ENCODE measurements at regions not wholly inside any gene's neighbourhood (a gene's known extent, or its start where the extent isn't known, plus 50 kb on each side); places are given as distances from the start of the nearest gene placed in this dataset.

GRCh38 chr11:43574411-43574810 lies 106.1 kb upstream of the HSD17B12 start:
- TF ChIP-seq, protein P1, sequence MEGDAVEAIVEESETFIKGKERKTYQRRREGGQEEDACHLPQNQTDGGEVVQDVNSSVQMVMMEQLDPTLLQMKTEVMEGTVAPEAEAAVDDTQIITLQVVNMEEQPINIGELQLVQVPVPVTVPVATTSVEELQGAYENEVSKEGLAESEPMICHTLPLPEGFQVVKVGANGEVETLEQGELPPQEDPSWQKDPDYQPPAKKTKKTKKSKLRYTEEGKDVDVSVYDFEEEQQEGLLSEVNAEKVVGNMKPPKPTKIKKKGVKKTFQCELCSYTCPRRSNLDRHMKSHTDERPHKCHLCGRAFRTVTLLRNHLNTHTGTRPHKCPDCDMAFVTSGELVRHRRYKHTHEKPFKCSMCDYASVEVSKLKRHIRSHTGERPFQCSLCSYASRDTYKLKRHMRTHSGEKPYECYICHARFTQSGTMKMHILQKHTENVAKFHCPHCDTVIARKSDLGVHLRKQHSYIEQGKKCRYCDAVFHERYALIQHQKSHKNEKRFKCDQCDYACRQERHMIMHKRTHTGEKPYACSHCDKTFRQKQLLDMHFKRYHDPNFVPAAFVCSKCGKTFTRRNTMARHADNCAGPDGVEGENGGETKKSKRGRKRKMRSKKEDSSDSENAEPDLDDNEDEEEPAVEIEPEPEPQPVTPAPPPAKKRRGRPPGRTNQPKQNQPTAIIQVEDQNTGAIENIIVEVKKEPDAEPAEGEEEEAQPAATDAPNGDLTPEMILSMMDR (conservative IDR thresholded peaks at IDR 0.05; ENCODE audit: low read length), result no peak
- no peak for TF ChIP-seq EZH2phosphoT487 (IDR thresholded peaks at IDR 0.05; ENCODE audit: borderline replicate concordance, low read depth, low read length)

Data from OCI-LY7 (cell line).